NCI-H1417 treated with DMSO at 0.1 percent for 48 hours (cell line): ENCODE measurements at regions not wholly inside any gene's neighbourhood (a gene's known extent, or its start where the extent isn't known, plus 50 kb on each side); places are given as distances from the start of the nearest gene placed in this dataset.
"Not testable (repeated sequence)": the region's sequence is repeated elsewhere in the genome, so short reads cannot be mapped to it uniquely, and the experiment has no call there.

Experiments used
- DNase-seq: peaks from one replicate; lab custom pipeline; 2025; lab: John Stamatoyannopoulos, UW

DNA sequence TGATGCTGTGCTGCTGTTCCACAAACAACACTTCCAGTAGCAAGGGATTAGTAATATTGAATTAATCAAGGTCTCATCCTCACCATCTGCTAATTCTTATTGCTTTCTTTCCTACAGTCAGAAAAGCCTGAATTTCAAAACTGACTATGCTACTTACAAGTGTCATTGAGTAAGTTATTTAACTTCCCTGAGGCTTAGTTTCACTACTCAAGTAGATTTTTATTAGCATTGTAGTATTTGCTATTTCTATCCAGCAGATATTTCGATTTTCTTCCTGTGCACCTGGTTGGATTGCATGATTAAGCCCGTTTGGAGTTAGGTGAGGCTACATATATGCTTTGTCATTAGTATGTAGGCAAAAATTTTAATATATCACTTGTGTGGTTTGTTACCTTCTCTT is 591.5 kb downstream of the TRHDE start:
- no peak for DNase-seq

DNA sequence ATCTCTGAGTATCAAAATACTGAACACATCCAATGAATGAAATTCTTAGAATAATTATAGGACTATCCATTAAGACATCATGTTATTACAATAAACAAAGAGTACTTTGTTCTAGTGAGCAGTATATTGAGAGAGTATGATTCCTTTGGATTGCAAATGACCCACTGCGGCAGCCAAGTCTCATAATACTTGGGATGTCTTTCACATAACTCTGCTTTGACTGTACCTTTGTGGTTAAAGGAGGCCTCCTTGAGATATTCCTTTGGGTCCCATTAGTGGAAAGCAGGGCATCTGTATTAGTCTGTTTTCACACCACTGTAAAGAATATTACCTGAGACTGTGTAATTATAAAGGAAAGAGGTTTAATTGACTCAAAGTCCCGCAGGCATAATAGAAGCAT is 593.8 kb downstream of the TRHDE start:
- no peak for DNase-seq

GRCh38 chr12:72869024-72869423 is 596.9 kb downstream of the TRHDE start:
- no peak for DNase-seq

DNA sequence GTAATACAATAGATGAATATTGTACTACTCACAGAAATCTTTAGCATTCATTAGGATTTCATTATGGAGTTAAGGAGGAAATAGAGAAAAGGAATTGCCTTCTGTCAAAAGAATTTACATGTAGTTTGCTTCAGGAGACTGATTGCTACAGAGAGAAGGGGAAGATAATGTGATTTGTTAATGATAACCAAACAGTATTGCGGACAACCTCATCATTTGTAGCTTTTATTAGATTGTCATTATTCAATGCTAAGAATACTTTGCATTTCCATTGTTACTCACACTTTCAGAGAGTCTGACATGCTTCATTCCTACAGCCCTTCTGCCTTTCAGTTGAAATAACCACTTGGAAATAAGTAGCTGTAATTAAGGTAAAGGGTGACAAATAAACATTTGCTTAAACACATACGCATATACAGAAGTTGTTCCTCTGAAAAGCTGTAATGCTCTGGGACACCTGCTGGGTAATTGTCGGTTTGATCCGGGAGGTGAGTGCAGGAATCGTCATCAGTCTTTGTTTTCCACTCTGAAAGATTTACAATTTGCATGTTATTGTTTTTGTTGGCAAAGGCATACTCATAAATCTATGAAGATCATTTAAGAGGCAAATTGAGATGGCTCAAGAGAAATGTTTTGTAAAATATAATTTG is 600.2 kb downstream of the TRHDE start:
- peak; percentile 99 for DNase-seq

- no peak for DNase-seq
Observed at GRCh38 chr12:72872996-72873395, 600.8 kb downstream of the TRHDE start.

- DNase-seq: no peak
Observed at GRCh38 chr12:72876092-72876491, 603.9 kb downstream of the TRHDE start.

DNA sequence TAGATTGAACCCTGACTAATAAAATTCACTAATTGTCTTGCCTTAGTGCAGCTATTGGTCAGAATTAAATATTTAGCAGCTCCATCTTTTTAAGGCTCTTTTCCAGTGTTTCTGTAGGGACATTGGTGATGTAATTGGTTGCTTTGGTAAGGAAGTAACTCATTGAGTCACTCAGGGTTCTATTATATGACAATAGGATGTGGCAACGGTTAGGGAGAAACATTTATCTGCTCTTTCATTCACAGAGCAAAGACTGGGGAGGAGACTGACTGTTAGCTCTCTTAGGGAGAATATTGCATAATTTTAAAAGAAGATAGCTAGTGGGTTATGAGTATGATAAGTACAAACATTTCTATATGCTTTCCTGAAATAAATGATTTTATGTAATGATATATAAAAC is 616.5 kb downstream of the TRHDE start:
- DNase-seq: no peak

GRCh38 chr12:72889791-72890190 is 617.6 kb downstream of the TRHDE start:
- DNase-seq: no peak

- DNase-seq: no peak
Observed at GRCh38 chr12:72901685-72902084, 629.5 kb downstream of the TRHDE start.

GRCh38 chr12:72925716-72926115 is 653.5 kb downstream of the TRHDE start:
- DNase-seq: no peak

GRCh38 chr12:72931838-72932237 is 659.7 kb downstream of the TRHDE start:
- DNase-seq: not testable (repeated sequence)

GRCh38 chr12:72937486-72937885 is 665.3 kb downstream of the TRHDE start:
- no peak for DNase-seq

- no peak for DNase-seq
Observed at GRCh38 chr12:72957454-72957853, 685.3 kb downstream of the TRHDE start.

- DNase-seq: no peak
Observed at GRCh38 chr12:72966684-72967083, 694.5 kb downstream of the TRHDE start.

DNA sequence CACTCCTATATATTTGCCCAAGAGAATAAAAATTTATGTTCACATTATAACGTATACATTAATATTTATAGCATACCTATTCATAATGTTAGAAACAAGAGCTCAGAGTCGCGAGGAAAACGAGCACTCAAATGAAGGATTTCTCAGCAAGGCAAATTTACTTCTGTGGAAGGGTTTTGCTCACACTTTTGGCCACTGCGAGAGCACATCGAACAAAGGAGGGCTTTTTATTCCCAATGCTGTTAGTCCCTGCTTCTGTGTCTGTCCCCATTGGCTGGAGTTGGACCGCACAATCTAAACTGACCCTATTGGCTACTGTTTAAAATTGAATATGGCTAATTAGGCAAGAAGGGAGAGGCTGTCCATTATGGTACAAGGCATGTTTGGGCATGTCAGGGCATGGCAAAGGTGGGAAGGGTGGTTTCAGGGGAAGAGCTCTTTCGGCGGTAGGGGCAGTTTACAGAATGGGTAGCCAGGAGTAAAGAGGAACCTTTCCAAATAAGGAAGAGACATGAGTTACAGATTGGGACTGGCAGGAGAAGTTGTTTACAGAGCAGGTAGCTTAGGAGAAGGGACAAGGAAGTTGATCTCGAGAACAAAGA is 702.9 kb downstream of the TRHDE start:
- DNase-seq: no peak

DNA sequence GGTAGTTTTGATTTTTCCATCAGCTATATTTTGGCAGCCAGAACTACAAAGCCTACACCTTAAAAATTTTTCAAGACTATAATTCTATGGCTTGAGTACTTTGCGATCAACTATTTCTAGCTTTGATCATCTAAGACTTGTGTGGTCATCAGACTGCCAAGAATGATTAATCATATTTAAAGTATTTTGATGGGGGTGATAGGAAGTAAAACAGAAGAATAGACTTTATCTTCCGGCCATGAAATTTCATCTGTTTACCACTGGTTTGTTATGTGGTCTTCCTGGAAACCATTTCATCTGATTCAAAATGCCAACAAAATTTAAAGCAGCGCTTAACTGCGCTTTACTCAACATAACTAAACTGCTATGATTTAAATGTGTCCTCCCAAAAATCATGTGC is 706.8 kb downstream of the TRHDE start:
- no peak for DNase-seq

- DNase-seq: no peak
Observed at GRCh38 chr12:72982356-72982755, 710.2 kb downstream of the TRHDE start.

DNA sequence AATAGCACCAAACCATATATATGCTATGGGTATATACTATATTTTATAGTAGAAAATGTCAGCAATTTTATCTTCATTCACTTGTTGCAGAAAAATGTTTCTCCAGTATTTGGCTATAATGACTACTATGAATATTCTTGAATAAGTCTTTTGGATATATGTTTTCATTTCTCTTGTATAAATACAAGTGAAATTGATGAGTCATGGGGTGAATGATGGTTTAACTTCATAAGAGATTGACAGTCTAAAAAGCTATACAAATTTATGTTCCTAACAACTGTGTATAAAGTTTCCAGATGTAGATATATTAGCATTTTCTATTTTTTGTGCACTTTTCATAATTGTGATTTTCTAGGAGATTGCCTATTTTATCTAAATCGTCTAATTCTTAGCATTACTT is 714.8 kb downstream of the TRHDE start:
- no peak for DNase-seq

DNA sequence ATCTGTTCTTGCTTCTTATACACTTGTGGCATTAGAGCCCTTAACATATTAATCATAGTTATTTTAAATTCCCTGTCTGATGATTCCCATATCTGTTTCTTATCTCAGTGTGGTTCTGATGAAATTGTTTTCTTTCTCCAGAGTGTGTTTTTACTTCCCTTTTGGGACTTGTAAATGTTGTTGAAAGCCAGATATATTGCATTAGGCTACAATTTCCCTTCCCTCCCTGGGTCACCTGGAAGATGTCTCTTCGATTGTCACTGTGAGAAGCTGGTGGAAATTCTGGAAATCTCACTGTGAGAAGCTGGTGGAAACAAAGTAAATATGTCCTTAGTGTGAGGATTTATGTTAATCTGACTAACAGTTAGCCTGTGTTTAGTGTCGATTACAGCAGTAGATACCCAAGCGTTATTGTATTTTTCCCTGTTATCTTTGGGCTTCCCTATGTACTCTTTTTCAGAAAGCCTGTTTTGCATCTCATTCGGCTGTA is 717.3 kb downstream of the TRHDE start:
- no peak for DNase-seq

- DNase-seq: not testable (repeated sequence)
Observed at GRCh38 chr12:72995029-72995428, 722.9 kb downstream of the TRHDE start.

- DNase-seq: no peak
Observed at GRCh38 chr12:72995616-72996015, 723.4 kb downstream of the TRHDE start.

DNA sequence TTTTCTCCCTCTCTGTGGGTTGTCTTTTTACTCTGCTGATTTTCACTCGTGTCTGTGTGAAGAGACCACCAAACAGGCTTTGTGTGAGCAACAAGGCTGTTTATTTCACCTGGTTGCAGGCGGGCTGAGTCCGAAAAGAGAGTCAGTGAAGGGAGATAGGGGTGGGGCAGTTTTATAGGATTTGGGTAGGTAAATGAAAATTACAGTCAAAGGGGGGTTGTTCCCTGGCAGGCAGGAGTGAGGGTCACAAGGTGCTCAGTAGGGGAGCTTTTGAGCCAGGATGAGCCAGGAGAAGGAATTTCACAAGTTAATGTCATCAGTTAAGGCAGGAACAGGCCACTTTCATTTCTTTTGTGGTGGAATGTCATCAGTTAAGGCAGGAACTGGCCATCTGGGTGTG is 729.6 kb downstream of the TRHDE start:
- DNase-seq: not testable (repeated sequence)

DNA sequence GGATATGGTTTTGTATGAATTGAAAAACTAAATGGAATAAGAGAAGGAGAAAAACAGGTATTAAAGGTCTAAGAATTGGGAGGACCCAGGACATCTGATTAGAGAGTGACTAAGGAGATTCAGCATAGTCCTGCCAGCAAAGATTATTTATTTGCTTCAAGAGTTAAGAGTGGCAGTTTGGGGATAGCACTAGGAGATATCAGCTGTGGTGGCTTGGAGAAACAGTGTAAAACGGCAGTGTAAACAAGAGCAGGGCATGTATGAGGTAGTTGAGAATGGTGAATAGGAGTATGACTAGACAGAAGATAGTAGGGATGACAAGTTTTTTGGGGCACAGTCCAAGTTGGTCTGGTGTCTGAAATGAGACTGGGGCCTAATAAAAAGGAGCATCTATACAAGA is 730.3 kb downstream of the TRHDE start:
- not testable (repeated sequence) for DNase-seq
